H9 (cell line): ENCODE measurements at regions not wholly inside any gene's neighbourhood (a gene's known extent, or its start where the extent isn't known, plus 50 kb on each side); places are given as distances from the start of the nearest gene placed in this dataset.

Source experiments
- DNase-seq: peaks from one replicate; pipeline ENCODE4 v3.0.0-alpha.2; 2017
- H2AFZ ChIP-seq: one replicate; pipeline ENCODE4 v1.6.1; 2013; ENCODE audit warnings: mild to moderate bottlenecking, low read length, control low read depth, moderate library complexity
- H2AK5ac ChIP-seq: 2 replicates; pipeline ENCODE4 v1.6.1; 2013; ENCODE audit warnings: low read length, control low read depth, mixed read lengths; ENCODE audit not compliant: insufficient read length
- H2BK120ac ChIP-seq: one replicate; pipeline ENCODE4 v1.6.1; 2013; ENCODE audit warnings: low read depth, mild to moderate bottlenecking, low read length, control low read depth, inconsistent platforms; ENCODE audit not compliant: poor library complexity, severe bottlenecking
- H2BK12ac ChIP-seq: 2 replicates; pipeline ENCODE4 v1.6.1; 2013; ENCODE audit warnings: low read length, control low read depth, mixed read lengths, low read depth; ENCODE audit not compliant: insufficient read length
- H2BK15ac ChIP-seq: 2 replicates; pipeline ENCODE4 v1.6.1; 2013; ENCODE audit warnings: low read depth, low read length, control low read depth
- H2BK20ac ChIP-seq: one replicate; pipeline ENCODE4 v1.6.1; 2013; ENCODE audit warnings: low read depth, mild to moderate bottlenecking, low read length, control low read depth, inconsistent platforms; ENCODE audit not compliant: poor library complexity, severe bottlenecking
- H2BK5ac ChIP-seq: 2 replicates; pipeline ENCODE4 v1.6.1; 2013; ENCODE audit warnings: low read length, control low read depth, mixed read lengths; ENCODE audit not compliant: insufficient read length
- H3K14ac ChIP-seq: 2 replicates; pipeline ENCODE4 v1.6.1; 2013; ENCODE audit warnings: low read length, control low read depth; ENCODE audit not compliant: insufficient read depth
- H3K18ac ChIP-seq: 2 replicates; pipeline ENCODE4 v1.6.1; 2013; ENCODE audit warnings: low read depth, mild to moderate bottlenecking, mixed read lengths, low read length, control low read depth; ENCODE audit not compliant: insufficient read length
- H3K23ac ChIP-seq: 2 replicates; pipeline ENCODE4 v1.6.1; 2013; ENCODE audit warnings: low read length, control low read depth, mixed read lengths, low read depth; ENCODE audit not compliant: insufficient read length
- H3K23me2 ChIP-seq: 2 replicates; pipeline ENCODE4 v1.6.1; 2013; ENCODE audit warnings: low read depth, mild to moderate bottlenecking, mixed read lengths, low read length, control low read depth; ENCODE audit not compliant: insufficient read length, poor library complexity, severe bottlenecking
- H3K27ac ChIP-seq: 2 replicates; pipeline ENCODE4 v1.5.1; 2013; ENCODE audit warnings: low read length, control low read depth, mixed read lengths, low read depth; ENCODE audit not compliant: insufficient read length
- H3K27me3 ChIP-seq: 2 replicates; pipeline ENCODE4 v1.6.1; 2013; ENCODE audit warnings: low read length, control low read depth, inconsistent platforms; ENCODE audit not compliant: insufficient read depth
- H3K4ac ChIP-seq: 2 replicates; pipeline ENCODE4 v1.6.1; 2013; ENCODE audit warnings: low read depth, mild to moderate bottlenecking, control low read depth, inconsistent platforms, low read length, moderate library complexity
- H3K4me1 ChIP-seq: 2 replicates; pipeline ENCODE4 v1.6.1; 2013; ENCODE audit warnings: low read length, control low read depth, inconsistent platforms; ENCODE audit not compliant: insufficient read depth
- H3K4me2 ChIP-seq: 2 replicates; pipeline ENCODE4 v1.6.1; 2013; ENCODE audit warnings: low read length, control low read depth, mixed read lengths; ENCODE audit not compliant: insufficient read length, insufficient read depth
- H3K56ac ChIP-seq: 2 replicates; pipeline ENCODE4 v1.6.1; 2013; ENCODE audit warnings: low read depth, mild to moderate bottlenecking, mixed read lengths, low read length, control low read depth; ENCODE audit not compliant: insufficient read length
- H3K79me1 ChIP-seq: 2 replicates; pipeline ENCODE4 v1.6.1; 2013; ENCODE audit warnings: low read depth, mild to moderate bottlenecking, moderate library complexity, low read length, control low read depth, inconsistent platforms; ENCODE audit not compliant: insufficient read depth, poor library complexity, severe bottlenecking
- H3K79me2 ChIP-seq: 2 replicates; pipeline ENCODE4 v1.6.1; 2013; ENCODE audit warnings: low read length, control low read depth, inconsistent platforms; ENCODE audit not compliant: insufficient read depth
- H3K9ac ChIP-seq: 2 replicates; pipeline ENCODE4 v1.6.1; 2013; ENCODE audit warnings: low read length, control low read depth, mixed read lengths; ENCODE audit not compliant: insufficient read length; ENCODE audit errors: extremely low read depth
- H3K9me3 ChIP-seq: one replicate; pipeline ENCODE4 v1.6.1; 2013; ENCODE audit warnings: low read depth, low read length, inconsistent platforms; ENCODE audit not compliant: control insufficient read depth
- H3T11ph ChIP-seq: one replicate; pipeline ENCODE4 v1.6.1; 2013; ENCODE audit warnings: mild to moderate bottlenecking, low read length, control low read depth, inconsistent platforms
- H4K20me1 ChIP-seq: one replicate; pipeline ENCODE4 v1.6.1; 2013; ENCODE audit not compliant: control insufficient read depth, insufficient read length, insufficient read depth
- H4K5ac ChIP-seq: 2 replicates; pipeline ENCODE4 v1.6.1; 2013; ENCODE audit warnings: low read depth, mild to moderate bottlenecking, mixed read lengths, low read length, control low read depth; ENCODE audit not compliant: insufficient read length
- H4K8ac ChIP-seq: replicated peaks from 2 replicates; pipeline ENCODE4 v1.6.1; 2013; ENCODE audit warnings: low read length, control low read depth, mixed read lengths, low read depth; ENCODE audit not compliant: insufficient read length
- H4K91ac ChIP-seq: 2 replicates; pipeline ENCODE4 v1.6.1; 2013; ENCODE audit warnings: low read depth, mild to moderate bottlenecking, moderate library complexity, mixed read lengths, low read length, control low read depth; ENCODE audit not compliant: insufficient read length
- H3K27ac Mint-ChIP-seq, 3 experiments: 2 replicates in 2 of 3; 3 replicates in 1 of 3; pipeline ENCODE4 v1.8.0; 2020 to 2021; ENCODE audit warnings: mixed read lengths in 3 of 3, mild to moderate bottlenecking in 1 of 3, moderate library complexity in 1 of 3
- H3K27me3 Mint-ChIP-seq: 2 replicates; pipeline ENCODE4 v1.8.0; 2021; ENCODE audit warnings: low read depth, mild to moderate bottlenecking, moderate library complexity, mixed read lengths
- H3K36me3 Mint-ChIP-seq, 3 experiments: 2 replicates in 2 of 3; 3 replicates in 1 of 3; pipeline ENCODE4 v1.8.0; 2020 to 2021; ENCODE audit warnings: low read depth in 3 of 3, mixed read lengths in 3 of 3; ENCODE audit not compliant: insufficient read depth in 1 of 3
- H3K4me1 Mint-ChIP-seq, 2 experiments: 2 replicates each; pipeline ENCODE4 v1.8.0; 2020; ENCODE audit warnings: mixed read lengths in 2 of 2
- H3K4me3 Mint-ChIP-seq, 2 experiments: 2 replicates in 1 of 2; 3 replicates in 1 of 2; pipeline ENCODE4 v1.8.0; 2020 to 2021; ENCODE audit warnings: mild to moderate bottlenecking in 2 of 2, mixed read lengths in 2 of 2, moderate library complexity in 1 of 2
- H3K9me3 Mint-ChIP-seq, 2 experiments: 2 replicates in 1 of 2; 3 replicates in 1 of 2; pipeline ENCODE4 v1.8.0; 2020; ENCODE audit warnings: mild to moderate bottlenecking in 2 of 2, mixed read lengths in 2 of 2, moderate library complexity in 1 of 2
- CTCF ChIP-seq: fragments of 200-600 bp; sonication (generic); conservative IDR thresholded peaks from 3 replicates; pipeline ENCODE4 v1.8.0; 2021; ENCODE audit warnings: antibody characterized with exemption, mild to moderate bottlenecking
- WGBS: extraction: QIAGEN DNeasy Blood & Tissue Kit; methylation state at CpG from one replicate; pipeline ENCODE4 v1.1.7; 2013; ENCODE audit warnings: missing lambda C conversion rate, low lambda C conversion rate, mixed read lengths; ENCODE audit not compliant: insufficient read length; ENCODE audit errors: extremely low coverage; 5-methylcytosine and 5-hydroxymethylcytosine counted together

- WGBS: no CpG with 5 or more reads among the region's 1 CpG
- H3K9me3 Mint-ChIP-seq: no peaks in the 10 kb centered on the region
- no peak for TF ChIP-seq CTCF
- H3K4me2 ChIP-seq: no peak overlapping the region
- no peaks in the 10 kb centered on the region for H3K27me3 Mint-ChIP-seq
- H3K18ac ChIP-seq: no peak overlapping the region
- H4K8ac ChIP-seq: no peak overlapping the region
- H2AK5ac ChIP-seq: no peak overlapping the region
- H2BK12ac ChIP-seq: no peak overlapping the region
- H3K23me2 ChIP-seq: no peaks in the 10 kb centered on the region
- no peaks in the 10 kb centered on the region for H3K79me2 ChIP-seq
- H3K4ac ChIP-seq: no peak overlapping the region
- H3K23ac ChIP-seq: no peak overlapping the region
- no peak overlapping the region for H3K9ac ChIP-seq
- H3K36me3 Mint-ChIP-seq: no peaks in the 10 kb centered on the region
- H4K20me1 ChIP-seq: no peaks in the 10 kb centered on the region
- no peak overlapping the region for H3T11ph ChIP-seq
- H4K5ac ChIP-seq: no peak overlapping the region
- no peak for DNase-seq
- H3K56ac ChIP-seq: no peak overlapping the region
- no peak overlapping the region for H4K91ac ChIP-seq
- H3K4me3 Mint-ChIP-seq: no peak overlapping the region
- no peaks in the 10 kb centered on the region for H3K27me3 ChIP-seq
- H2BK120ac ChIP-seq: no peak overlapping the region
- no peak overlapping the region for H3K14ac ChIP-seq
- H3K27ac Mint-ChIP-seq: no peak overlapping the region
- no peaks in the 10 kb centered on the region for H3K4me1 Mint-ChIP-seq
- H2BK15ac ChIP-seq: no peak overlapping the region
- no peak overlapping the region for H2BK20ac ChIP-seq
- no peak overlapping the region for H2AFZ ChIP-seq
- no peak overlapping the region for H3K27ac ChIP-seq
- H3K79me1 ChIP-seq: no peaks in the 10 kb centered on the region
- no peaks in the 10 kb centered on the region for H3K4me1 ChIP-seq
- H3K9me3 ChIP-seq: no peaks in the 10 kb centered on the region
- H2BK5ac ChIP-seq: no peak overlapping the region
These were observed 55.5 kb upstream of the BACH1 start for GRCh38 chr21:29243188-29243587.
